BJ (cell line): ENCODE measurements at regions not wholly inside any gene's neighbourhood (a gene's known extent, or its start where the extent isn't known, plus 50 kb on each side); places are given as distances from the start of the nearest gene placed in this dataset.

ENCODE experiments used
- CTCF ChIA-PET: fragments of 350-600 bp; formaldehyde crosslinking; extraction: SDS; loops from one replicate; lab custom pipeline; 2021; ENCODE audit warnings: antibody characterized with exemption, inconsistent platforms; lab: Yijun Ruan, JAX
- POLR2A ChIA-PET: fragments of 300-600 bp; sonication (Branson Sonifier 250); formaldehyde crosslinking; extraction: SDS; loops from one replicate; lab custom pipeline; 2021; ENCODE audit warnings: antibody characterized with exemption; lab: Charles Lee
- DNase-seq: peaks from one replicate; pipeline ENCODE4 v3.0.0-alpha.2; 2011; ENCODE audit warnings: low read depth
- H3K27me3 ChIP-seq: 2 replicates; pipeline ENCODE4 v1.6.0; 2011; ENCODE audit warnings: low read length; ENCODE audit not compliant: control insufficient read depth, insufficient read depth
- H3K36me3 ChIP-seq: 2 replicates; pipeline ENCODE4 v1.5.1; 2011; ENCODE audit warnings: low read length; ENCODE audit not compliant: control insufficient read depth, insufficient read depth
- H3K4me3 ChIP-seq: 2 replicates; pipeline ENCODE4 v1.5.1; 2011; ENCODE audit warnings: low read depth, mild to moderate bottlenecking, control low read depth, low read length
- TF ChIP-seq, protein P1 (sequence below): IDR thresholded peaks from 2 replicates; pipeline ENCODE4 v1.5.1; 2011; ENCODE audit warnings: low read depth, mild to moderate bottlenecking, control low read depth, inconsistent platforms, low read length, moderate library complexity; ENCODE audit not compliant: insufficient read depth

DNA sequence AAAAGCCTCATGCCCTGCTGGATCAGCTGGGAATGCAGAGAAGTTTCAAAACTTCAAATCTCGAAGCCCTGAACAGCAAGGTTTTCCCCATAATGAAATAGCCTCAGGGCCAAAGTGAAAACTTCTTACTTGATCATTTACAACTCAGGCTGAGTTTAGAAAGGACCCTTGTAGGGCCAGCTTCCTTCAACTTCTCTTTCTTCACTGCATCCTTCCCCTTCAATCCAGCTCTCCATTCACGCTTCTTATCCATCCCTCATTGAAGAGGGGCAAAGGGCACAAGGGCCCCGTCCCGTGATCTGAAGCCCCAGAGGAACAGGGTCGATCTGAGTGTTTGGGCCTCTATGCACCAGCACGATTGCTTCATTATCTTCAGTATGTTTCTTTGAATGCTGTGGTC, 392.2 kb upstream of the CELF2 start:
- no peaks in the 10 kb centered on the region for H3K27me3 ChIP-seq
- ChIA-PET POLR2A (no interaction called here), CTCF (no interaction called here)
- no peak overlapping the region for H3K4me3 ChIP-seq
- TF ChIP-seq, protein P1, sequence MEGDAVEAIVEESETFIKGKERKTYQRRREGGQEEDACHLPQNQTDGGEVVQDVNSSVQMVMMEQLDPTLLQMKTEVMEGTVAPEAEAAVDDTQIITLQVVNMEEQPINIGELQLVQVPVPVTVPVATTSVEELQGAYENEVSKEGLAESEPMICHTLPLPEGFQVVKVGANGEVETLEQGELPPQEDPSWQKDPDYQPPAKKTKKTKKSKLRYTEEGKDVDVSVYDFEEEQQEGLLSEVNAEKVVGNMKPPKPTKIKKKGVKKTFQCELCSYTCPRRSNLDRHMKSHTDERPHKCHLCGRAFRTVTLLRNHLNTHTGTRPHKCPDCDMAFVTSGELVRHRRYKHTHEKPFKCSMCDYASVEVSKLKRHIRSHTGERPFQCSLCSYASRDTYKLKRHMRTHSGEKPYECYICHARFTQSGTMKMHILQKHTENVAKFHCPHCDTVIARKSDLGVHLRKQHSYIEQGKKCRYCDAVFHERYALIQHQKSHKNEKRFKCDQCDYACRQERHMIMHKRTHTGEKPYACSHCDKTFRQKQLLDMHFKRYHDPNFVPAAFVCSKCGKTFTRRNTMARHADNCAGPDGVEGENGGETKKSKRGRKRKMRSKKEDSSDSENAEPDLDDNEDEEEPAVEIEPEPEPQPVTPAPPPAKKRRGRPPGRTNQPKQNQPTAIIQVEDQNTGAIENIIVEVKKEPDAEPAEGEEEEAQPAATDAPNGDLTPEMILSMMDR: no peak
- H3K36me3 ChIP-seq: no peaks in the 10 kb centered on the region
- DNase-seq: no peak

DNA sequence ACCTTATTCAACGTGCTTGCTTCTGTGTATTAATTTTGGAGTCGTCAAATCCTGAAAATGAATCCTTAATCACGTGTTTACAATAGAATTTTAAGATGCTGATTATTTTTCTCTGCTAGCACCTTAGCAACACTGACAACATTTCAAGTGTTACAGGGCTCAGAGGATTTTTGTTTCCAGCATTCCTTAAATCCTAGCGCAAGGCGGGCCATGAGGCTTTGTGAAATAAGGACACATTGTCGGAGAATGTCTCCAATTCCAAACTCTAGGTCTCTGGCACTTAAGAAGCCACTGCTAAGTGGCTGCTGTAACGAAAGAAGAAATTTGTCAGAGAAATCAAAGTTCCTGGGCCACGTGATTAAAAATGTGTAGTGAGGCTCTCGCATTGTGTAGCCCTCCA, 390.9 kb upstream of the CELF2 start:
- DNase-seq: no peak
- Histone ChIP-seq H3K4me3 (no peak overlapping the region), H3K27me3 (no peaks in the 10 kb centered on the region), H3K36me3 (no peaks in the 10 kb centered on the region)
- ChIA-PET POLR2A (no interaction called here), CTCF (interaction anchor here (0.9 kb wide), 1 partner anchor 19 kb away, joined by 3 read pairs; no protein-coding TSS in a partner anchor)
- TF ChIP-seq, protein P1: no peak

- TF ChIP-seq, protein P1: no peak
- POLR2A ChIA-PET: no interaction called here
- Histone ChIP-seq H3K27me3 (no peaks in the 10 kb centered on the region), H3K4me3 (no peak overlapping the region), H3K36me3 (no peaks in the 10 kb centered on the region)
- DNase-seq: no peak
- CTCF ChIA-PET: no interaction called here
Measured at GRCh38 chr10:10627414-10627813, 390.3 kb upstream of the CELF2 start.

DNA sequence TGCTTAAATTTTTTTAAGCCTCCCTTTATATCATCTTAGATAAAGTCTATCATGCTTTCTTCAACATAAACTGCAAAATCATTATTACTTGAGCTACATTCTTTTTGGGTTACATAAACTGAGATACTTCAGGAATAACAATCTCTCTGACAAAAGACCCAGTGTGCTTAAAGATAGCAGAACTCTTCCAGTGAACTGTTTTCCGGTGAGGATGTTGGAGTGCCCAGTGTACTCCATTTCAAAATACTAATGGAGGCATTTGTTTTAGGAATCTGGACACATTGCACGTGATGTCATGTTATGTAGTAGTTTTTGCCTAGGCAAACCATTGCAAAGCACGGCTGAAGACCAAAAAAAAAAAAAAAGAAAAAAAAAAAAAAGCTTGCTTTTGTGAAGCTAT, 388.2 kb upstream of the CELF2 start:
- POLR2A ChIA-PET: no interaction called here

DNA sequence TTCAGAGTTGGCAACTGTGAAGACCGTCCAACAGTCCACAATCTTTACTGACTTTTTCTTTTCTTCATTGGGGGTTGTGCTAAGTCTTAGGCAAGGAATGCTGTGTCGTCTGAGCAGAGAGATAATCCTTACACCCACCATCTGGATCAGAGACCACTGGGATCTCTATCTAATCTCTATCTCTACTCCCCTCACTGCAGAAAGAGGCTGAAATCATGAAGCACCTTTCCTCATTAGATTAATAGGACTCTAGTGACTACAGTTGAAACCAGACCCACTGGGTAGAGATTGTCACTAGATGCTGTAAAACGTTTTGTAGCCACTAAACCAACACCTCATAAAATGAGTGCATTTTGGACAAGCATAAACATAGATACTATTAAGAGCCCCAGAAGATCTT, 387.4 kb upstream of the CELF2 start:
- H3K27me3 ChIP-seq: no peaks in the 10 kb centered on the region
- POLR2A ChIA-PET: no interaction called here
- H3K36me3 ChIP-seq: no peaks in the 10 kb centered on the region
- H3K4me3 ChIP-seq: no peak overlapping the region
- CTCF ChIA-PET: no interaction called here
- TF ChIP-seq, protein P1: no peak
- no peak for DNase-seq

More for the DNA sequence above, 388.2 kb upstream of the CELF2 start:
- CTCF ChIA-PET: no interaction called here
- no peak overlapping the region for H3K4me3 ChIP-seq
- no peaks in the 10 kb centered on the region for H3K36me3 ChIP-seq
- no peak for DNase-seq
- no peaks in the 10 kb centered on the region for H3K27me3 ChIP-seq
- TF ChIP-seq, protein P1: no peak
